Endothelial cell of umbilical vein (primary cell): ENCODE measurements at regions not wholly inside any gene's neighbourhood (a gene's known extent, or its start where the extent isn't known, plus 50 kb on each side); places are given as distances from the start of the nearest gene placed in this dataset.

Experiments used
- BruUV-seq: library from RNA; stranded (reverse); fragments of 400-500 nt; replicated peaks from 2 replicates; lab custom pipeline; 2021; lab: Mats Ljungman, UMichigan
- CTCF ChIA-PET: fragments of 300-600, 350-600 bp; sonication (Branson Sonifier 250); formaldehyde crosslinking; loops from one replicate; lab custom pipeline; 2021; ENCODE audit warnings: antibody characterized with exemption, inconsistent platforms; lab: Charles Lee
- POLR2A ChIA-PET: fragments of 300-600, 350-600 bp; sonication (Branson Sonifier 250); formaldehyde crosslinking; loops from one replicate; lab custom pipeline; 2021; ENCODE audit warnings: antibody characterized with exemption, inconsistent platforms; lab: Charles Lee
- DNase-seq: peaks from one replicate; pipeline ENCODE4 v3.0.0-alpha.2; 2011; ENCODE audit warnings: low read depth, low spot score
- FAIRE-seq: peaks from 2 replicates; lab custom pipeline; 2011; peaks lifted over from hg19 to GRCh38; lab: Jason Lieb, UNC
- H2AFZ ChIP-seq: 2 replicates; pipeline ENCODE4 v1.6.0; 2012; ENCODE audit warnings: low read depth, low read length, control low read depth, inconsistent platforms
- H3K27ac ChIP-seq: 2 replicates; pipeline ENCODE4 v1.5.1; 2011; ENCODE audit warnings: low read depth, mild to moderate bottlenecking, control low read depth, low read length, moderate library complexity; ENCODE audit not compliant: insufficient read depth
- H3K27me3 ChIP-seq, 2 experiments: 2 replicates each; pipeline versions ENCODE4 v1.6.0 to v1.6.1; 2011; ENCODE audit warnings: low read length in 2 of 2, mixed read lengths in 1 of 2; ENCODE audit not compliant: control insufficient read depth in 2 of 2, insufficient read depth in 2 of 2
- H3K36me3 ChIP-seq, 2 experiments: 2 replicates in 1 of 2; 3 replicates in 1 of 2; pipeline ENCODE4 v1.5.1; 2011; ENCODE audit warnings: low read length in 2 of 2, mild to moderate bottlenecking in 1 of 2, moderate library complexity in 1 of 2; ENCODE audit not compliant: control insufficient read depth in 2 of 2, insufficient read depth in 2 of 2; ENCODE audit errors: extremely low read depth in 1 of 2
- H3K4me1 ChIP-seq: 3 replicates; pipeline ENCODE4 v1.5.1; 2011; ENCODE audit warnings: mild to moderate bottlenecking, low read length; ENCODE audit not compliant: control insufficient read depth, insufficient read depth; ENCODE audit errors: extremely low read depth
- H3K4me2 ChIP-seq: 2 replicates; pipeline ENCODE4 v1.6.1; 2011; ENCODE audit warnings: low read length, control low read depth, mixed read lengths; ENCODE audit not compliant: insufficient read depth
- H3K4me3 ChIP-seq, 3 experiments: fragments of 200-600 bp in 1 of 3; sonication (generic), shearing (Covaris generic) in 1 of 3; replicated peaks in 1 of 3; 2 replicates each; pipeline ENCODE4 v1.5.1; 2011 to 2016; ENCODE audit warnings: control low read depth in 3 of 3, low read length in 3 of 3, mild to moderate bottlenecking in 2 of 3, inconsistent platforms in 1 of 3, low read depth in 1 of 3, moderate library complexity in 1 of 3; ENCODE audit not compliant: insufficient read depth in 1 of 3
- H3K79me2 ChIP-seq: 2 replicates; pipeline ENCODE4 v1.6.0; 2012; ENCODE audit warnings: low read length, inconsistent platforms; ENCODE audit not compliant: control insufficient read depth, insufficient read depth
- H3K9ac ChIP-seq: replicated peaks from 2 replicates; pipeline ENCODE3; 2011; ENCODE audit warnings: low read length, control low read depth; ENCODE audit not compliant: insufficient read depth; ENCODE audit errors: extremely low read depth
- H3K9me1 ChIP-seq: replicated peaks from 3 replicates; pipeline ENCODE4 v1.6.0; 2011; ENCODE audit warnings: mild to moderate bottlenecking, low read length; ENCODE audit not compliant: control insufficient read depth, insufficient read depth; ENCODE audit errors: extremely low read depth
- H3K9me3 ChIP-seq: replicated peaks from 2 replicates; pipeline ENCODE4 v1.5.1; 2012; ENCODE audit warnings: low read length, inconsistent platforms; ENCODE audit not compliant: control insufficient read depth, insufficient read depth
- H4K20me1 ChIP-seq: replicated peaks from 2 replicates; pipeline ENCODE3; 2011; ENCODE audit warnings: mild to moderate bottlenecking, low read length; ENCODE audit not compliant: control insufficient read depth, insufficient read depth; ENCODE audit errors: extremely low read depth
- CTCF ChIP-seq, 2 donors: IDR thresholded peaks; 1 replicate in 1 of 2; 2 replicates in 1 of 2; pipeline ENCODE4 v1.5.1; 2011; ENCODE audit warnings: low read length in 2 of 2, mild to moderate bottlenecking in 2 of 2, moderate library complexity in 2 of 2, control low read depth in 1 of 2, inconsistent platforms in 1 of 2, low read depth in 1 of 2; ENCODE audit not compliant: insufficient read depth in 1 of 2; ENCODE audit errors: extremely low read depth in 1 of 2
- EZH2 ChIP-seq: IDR thresholded peaks from 2 replicates; pipeline ENCODE4 v1.6.1; 2012; ENCODE audit warnings: borderline replicate concordance, low read depth, mild to moderate bottlenecking, moderate library complexity, low read length, inconsistent platforms; ENCODE audit not compliant: severe bottlenecking
- FOS ChIP-seq: IDR thresholded peaks from 2 replicates; pipeline ENCODE4 v1.6.1; 2011; ENCODE audit warnings: mild to moderate bottlenecking, low read length, moderate library complexity, borderline replicate concordance; ENCODE audit not compliant: insufficient read depth
- GATA2 ChIP-seq: IDR thresholded peaks from 2 replicates; pipeline ENCODE4 v1.7.0; 2011; ENCODE audit warnings: low read depth, mild to moderate bottlenecking, moderate library complexity, mixed read lengths, low read length; ENCODE audit not compliant: insufficient read length, insufficient read depth
- JUN ChIP-seq: IDR thresholded peaks from 2 replicates; pipeline ENCODE4 v1.6.1; 2011; ENCODE audit warnings: borderline replicate concordance, low read depth; ENCODE audit not compliant: insufficient read length, insufficient read depth
- MAX ChIP-seq: IDR thresholded peaks from 2 replicates; pipeline ENCODE4 v1.6.1; 2011; ENCODE audit not compliant: insufficient read depth, insufficient read length
- MYC ChIP-seq: IDR thresholded peaks from one replicate; pipeline ENCODE4 v1.6.1; 2011; ENCODE audit warnings: mild to moderate bottlenecking, low read depth, low read length
- POLR2A ChIP-seq: IDR thresholded peaks from 2 replicates; pipeline ENCODE4 v1.6.1; 2012; ENCODE audit warnings: low read depth, mild to moderate bottlenecking, control low read depth, low read length
- POLR2AphosphoS5 ChIP-seq: IDR thresholded peaks from 2 replicates; pipeline ENCODE4 v1.6.1; 2012; ENCODE audit warnings: low read depth, mild to moderate bottlenecking, control low read depth, low read length, moderate library complexity; ENCODE audit not compliant: insufficient read depth
- dilution Hi-C: fragments of 300-500 bp; cut with MboI; formaldehyde crosslinking; loops from one replicate; pipeline ENCODE4 v1.15.0; 2019; ENCODE audit warnings: low sequenced_read_pairs; ENCODE audit not compliant: extremely low pct_ligation_motif_present
- intact Hi-C: fragments of 100-400 bp; cut with micrococcal nuclease; formaldehyde crosslinking; loops from one replicate; pipeline ENCODE4 v1.10.0; 2022

DNA sequence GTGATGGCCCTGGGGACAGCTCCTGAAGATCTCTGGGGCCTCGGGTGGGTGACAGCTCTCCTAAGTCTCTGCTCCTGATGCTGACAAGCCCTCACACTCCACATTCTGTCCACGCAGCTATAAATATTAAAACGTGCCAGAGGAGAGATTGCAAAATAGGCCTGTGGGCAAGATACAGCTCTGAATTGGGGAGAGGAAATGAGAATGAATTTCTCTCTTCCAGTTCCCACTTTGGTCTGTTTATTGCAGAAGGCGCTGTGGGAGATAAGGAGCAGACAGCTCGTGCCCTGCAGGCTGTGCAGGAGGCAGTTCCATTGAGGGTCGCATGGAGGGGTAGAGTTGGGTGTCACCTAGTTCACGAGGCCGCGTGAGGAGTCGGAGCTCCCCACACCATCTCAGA, 87.5 kb upstream of the SDK2 start:
- FAIRE-seq: no peak

More for the DNA sequence above, 87.5 kb upstream of the SDK2 start:
- intact Hi-C loops: no loop called here
- Histone ChIP-seq H3K36me3 (no peaks in the 10 kb centered on the region), H3K4me2 (no peak overlapping the region), H2AFZ (no peak overlapping the region), H3K9ac (no peak overlapping the region), H3K9me1 (no peaks in the 10 kb centered on the region), H3K4me1 (no peaks in the 10 kb centered on the region), H3K27me3 (no peaks in the 10 kb centered on the region), H3K9me3 (no peaks in the 10 kb centered on the region), H3K27ac (no peak overlapping the region), H3K4me3 (no peak overlapping the region), H4K20me1 (no peaks in the 10 kb centered on the region), H3K79me2 (no peaks in the 10 kb centered on the region)
- POLR2A ChIA-PET: no interaction called here
- no TSS peak for BruUV-seq
- dilution Hi-C loops: no loop called here
- no peak for DNase-seq
- TF ChIP-seq POLR2AphosphoS5 (no peak), MYC (no peak), EZH2 (no peak), FOS (no peak), CTCF (IDR thresholded peaks at IDR 0.05; ENCODE audit: extremely low read depth in 1 of 2, insufficient read depth in 1 of 2, low read depth in 1 of 2, low read length in 2 of 2) (no peak), JUN (no peak), MAX (no peak), POLR2A (no peak), GATA2 (no peak)
- CTCF ChIA-PET: no interaction called here
